Lower leg skin (tissue), 4 donors: ENCODE measurements at regions not wholly inside any gene's neighbourhood (a gene's known extent, or its start where the extent isn't known, plus 50 kb on each side); places are given as distances from the start of the nearest gene placed in this dataset.

Experiments
- DNase-seq, 2 donors: peaks; one replicate each; pipeline ENCODE4 v3.0.0-alpha.2; 2019; ENCODE audit warnings: low spot score in 2 of 2
- H3K4me3 ChIP-seq: fragments of 200-600 bp; sonication (generic); 2 replicates; pipeline ENCODE4 v1.5.1; 2017; ENCODE audit warnings: mild to moderate bottlenecking, low read depth; ENCODE audit not compliant: poor library complexity, severe bottlenecking
- CTCF ChIP-seq, 3 donors: fragments of 450-650 bp; IDR thresholded peaks; one replicate each; pipeline ENCODE4 v1.5.1; 2016; ENCODE audit warnings: antibody characterized with exemption in 3 of 3, mild to moderate bottlenecking in 3 of 3, moderate library complexity in 2 of 3
- POLR2A ChIP-seq, 2 donors: fragments of 450-650 bp; IDR thresholded peaks; one replicate each; pipeline ENCODE4 v1.6.1; 2016 to 2017; ENCODE audit warnings: antibody characterized with exemption in 2 of 2, mild to moderate bottlenecking in 1 of 2, moderate library complexity in 1 of 2
- WGBS, 2 donors: methylation state at CpG; one replicate each; pipeline ENCODE4 v1.1.5; 2018; 5-methylcytosine and 5-hydroxymethylcytosine counted together
- intact Hi-C: fragments of 100-400 bp; cut with DNase I; formaldehyde crosslinking; loops from one replicate; pipeline ENCODE4 v1.15.0; 2023; ENCODE audit warnings: low total_unique reads

DNA sequence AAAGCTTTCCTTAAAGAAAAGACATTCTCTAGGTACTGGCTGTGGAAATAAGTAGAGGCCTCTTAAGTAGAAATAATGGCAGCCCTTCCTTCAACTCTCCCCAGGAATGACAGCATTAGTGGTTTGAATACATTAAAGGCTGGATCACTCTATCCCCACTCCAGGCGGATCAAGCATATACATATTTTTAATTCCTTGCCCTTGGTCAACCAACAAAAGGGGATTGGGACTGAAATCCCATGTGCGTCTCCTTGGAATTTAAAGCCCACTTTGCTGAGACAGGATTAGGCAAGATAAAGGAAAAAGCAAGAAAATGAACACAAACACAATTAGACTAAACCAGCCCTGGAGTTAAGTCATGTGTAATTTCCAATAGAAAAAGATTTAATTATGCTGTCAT lies 391.3 kb downstream of the PPP1R2C start:
- intact Hi-C loops, result no loop called here
- DNase-seq, result no peak
- 91 to 95% methylated on average over 2 of the region's 2 CpGs for WGBS, 2 donors
- TF ChIP-seq POLR2A (IDR thresholded peaks at IDR 0.05), result no peak
- no peak for TF ChIP-seq CTCF (IDR thresholded peaks at IDR 0.05)
- no peak overlapping the region for H3K4me3 ChIP-seq

GRCh38 chrX:42385730-42386129 lies 392.2 kb downstream of the PPP1R2C start:
- H3K4me3 ChIP-seq, result no peak overlapping the region
- intact Hi-C loops, result no loop called here
- no peak for DNase-seq
- TF ChIP-seq POLR2A (IDR thresholded peaks at IDR 0.05) (no peak), CTCF (IDR thresholded peaks at IDR 0.05) (no peak)
- 49 to 52% methylated on average over 2 of the region's 2 CpGs for WGBS, 2 donors

DNA sequence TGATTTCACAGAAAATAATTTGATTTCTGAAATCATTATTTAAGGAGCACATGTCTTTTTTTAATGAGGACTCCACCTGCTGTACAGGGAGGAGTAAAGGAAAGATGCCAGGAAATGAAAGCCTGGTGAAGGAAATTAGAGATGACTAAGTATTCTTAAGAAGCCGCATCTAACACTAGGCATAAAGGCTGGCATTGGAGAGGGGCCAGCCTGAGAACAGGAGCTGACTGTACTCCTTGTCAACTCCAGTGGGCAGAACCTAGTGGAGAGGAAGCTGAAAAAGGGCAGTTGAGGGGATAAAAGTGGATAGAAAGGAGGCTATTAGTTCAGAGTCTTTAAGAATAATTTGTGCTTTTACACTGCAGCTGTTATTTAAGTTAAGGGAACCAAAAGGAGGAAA lies 393.0 kb downstream of the PPP1R2C start:
- TF ChIP-seq POLR2A (IDR thresholded peaks at IDR 0.05) (no peak), CTCF (IDR thresholded peaks at IDR 0.05) (no peak)
- no peak for DNase-seq
- intact Hi-C loops, result no loop called here
- WGBS, 2 donors, result 36 to 42% methylated on average over 1 of the region's 1 CpG
- no peak overlapping the region for H3K4me3 ChIP-seq

DNA sequence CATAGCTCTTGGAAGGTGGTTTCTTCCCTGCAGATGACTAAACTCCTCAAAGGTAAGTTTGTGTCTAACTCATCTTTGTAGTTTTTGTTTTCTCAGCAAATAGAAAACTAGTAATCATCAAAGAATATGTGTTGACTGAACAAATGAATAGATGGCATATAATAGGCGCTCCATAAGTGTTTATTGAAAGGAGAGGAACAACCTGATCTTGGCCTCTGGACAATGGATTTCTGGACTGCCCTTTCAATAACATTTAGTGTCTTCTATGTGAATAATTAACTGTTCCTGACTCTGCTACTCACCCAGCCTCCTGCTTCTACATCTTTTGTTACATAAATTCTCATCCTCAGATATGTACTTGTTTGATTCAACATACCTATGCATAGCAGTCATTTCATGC lies 399.1 kb downstream of the PPP1R2C start:
- TF ChIP-seq POLR2A (IDR thresholded peaks at IDR 0.05) (no peak), CTCF (IDR thresholded peaks at IDR 0.05) (no peak)
- H3K4me3 ChIP-seq, result no peak overlapping the region
- intact Hi-C loops, result no loop called here
- DNase-seq, result no peak
- WGBS, 2 donors, result 68 to 81% methylated on average over 1 of the region's 1 CpG

- 53 to 58% methylated on average over 3 to 7 of the region's 7 CpGs for WGBS, 2 donors
- TF ChIP-seq POLR2A (IDR thresholded peaks at IDR 0.05) (no peak), CTCF (IDR thresholded peaks at IDR 0.05) (no peak)
- no peak overlapping the region for H3K4me3 ChIP-seq
- intact Hi-C loops, result no loop called here
- DNase-seq, result no peak
Observed at GRCh38 chrX:42375086-42375485, 402.9 kb downstream of the PPP1R2C start.

- H3K4me3 ChIP-seq, result no peak overlapping the region
- 66 to 73% methylated on average over 2 of the region's 2 CpGs for WGBS, 2 donors
- no peak for DNase-seq
- intact Hi-C loops, result no loop called here
- TF ChIP-seq POLR2A (IDR thresholded peaks at IDR 0.05) (no peak), CTCF (IDR thresholded peaks at IDR 0.05) (no peak)
Observed at GRCh38 chrX:42366181-42366580, 411.8 kb downstream of the PPP1R2C start.
